ENCODE measurements at regions not wholly inside any gene's neighbourhood (a gene's known extent, or its start where the extent isn't known, plus 50 kb on each side); places are given as distances from the start of the nearest gene placed in this dataset.
A peak's percentile ranks its signal among the peaks of the same experiment; 100 is the strongest.

GRCh38 chr6:43887906-43888683, 118.1 kb downstream of the VEGFA start (continued):
- TF ChIP-seq ZBTB40 (IDR thresholded peaks at IDR 0.05) (0 out of 2 replicates have a peak, but pooled peaks have one; percentile 47), ZBTB40 (CRISPR knock-in tag; IDR thresholded peaks at IDR 0.05) (no peak), ATF7 (IDR thresholded peaks at IDR 0.05) (peak; percentile 47), FOXA3 (CRISPR knock-in tag; conservative IDR thresholded peaks at IDR 0.05 in 1 of 2, IDR thresholded peaks at IDR 0.05 in 1 of 2) (peak in 1 of 2 experiments; percentile 57; a peak in 1 of 4 replicates), RREB1 (CRISPR knock-in tag; IDR thresholded peaks at IDR 0.05) (peak; percentile 66; the same call in 1 of the 2 replicates), ZFP36 (IDR thresholded peaks at IDR 0.05; ENCODE audit: low read depth, low read length, partially characterized antibody) (peak; percentile 5), ZNF347 (CRISPR knock-in tag; IDR thresholded peaks at IDR 0.05; ENCODE audit: low read depth) (no peak)

Data from K562 (cell line).